HAP-1 (cell line): ENCODE measurements at regions not wholly inside any gene's neighbourhood (a gene's known extent, or its start where the extent isn't known, plus 50 kb on each side); places are given as distances from the start of the nearest gene placed in this dataset.

Experiments
- DNase-seq, 2 experiments: peaks; one replicate each; pipeline ENCODE4 v3.0.0-alpha.2; 2016 to 2020; ENCODE audit warnings: low spot score in 2 of 2
- H3K27me3 ChIP-seq: fragments of 250-450 bp; sonication (Bioruptor Pico); 2 replicates; pipeline ENCODE4 v1.5.1; 2020; ENCODE audit warnings: low read depth, mild to moderate bottlenecking, moderate library complexity
- H3K36me3 ChIP-seq: fragments of 250-450 bp; sonication (Bioruptor Pico); replicated peaks from 2 replicates; pipeline ENCODE4 v1.5.1; 2020; ENCODE audit warnings: mild to moderate bottlenecking
- H3K4me1 ChIP-seq: fragments of 250-450 bp; sonication (Bioruptor Pico); 2 replicates; pipeline ENCODE4 v1.5.1; 2020; ENCODE audit warnings: mild to moderate bottlenecking
- H3K4me3 ChIP-seq: fragments of 250-450 bp; sonication (Bioruptor Pico); 2 replicates; pipeline ENCODE4 v1.5.1; 2020; ENCODE audit warnings: mild to moderate bottlenecking, moderate library complexity
- H3K9me3 ChIP-seq: fragments of 250-450 bp; sonication (Bioruptor Pico); 2 replicates; pipeline ENCODE4 v1.5.1; 2020; ENCODE audit warnings: mild to moderate bottlenecking, moderate library complexity
- in situ Hi-C: fragments of 300-500 bp; cut with MboI; formaldehyde crosslinking; loops from 3 replicates; pipeline ENCODE4 v1.14.3; 2020; ENCODE audit warnings: low sequenced_read_pairs, inconsistent platforms, mixed read lengths

DNA sequence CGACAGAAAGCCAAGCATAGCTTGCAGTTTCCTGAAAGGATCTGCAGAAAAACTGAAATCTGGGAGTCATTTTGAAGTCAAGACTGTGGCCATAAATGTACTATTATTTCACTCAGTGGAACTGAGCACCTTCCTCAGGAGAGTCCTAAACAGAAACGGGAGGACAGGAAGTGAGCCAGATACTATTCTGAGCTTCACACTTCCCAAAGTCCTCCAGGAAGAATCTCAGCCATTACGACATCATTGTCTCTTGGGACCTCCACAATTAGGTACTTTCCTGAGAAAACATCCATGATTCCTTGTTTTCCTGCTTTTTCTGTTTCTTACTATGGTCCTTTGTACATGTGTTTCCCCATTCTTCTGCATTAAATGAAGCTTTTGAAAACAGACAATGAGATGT lies 299.2 kb upstream of the USP25 start:
- no peaks in the 10 kb centered on the region for H3K36me3 ChIP-seq
- in situ Hi-C loops, result no loop called here
- no peaks in the 10 kb centered on the region for H3K4me1 ChIP-seq
- no peak overlapping the region for H3K4me3 ChIP-seq
- no peaks in the 10 kb centered on the region for H3K9me3 ChIP-seq
- DNase-seq, result no peak
- H3K27me3 ChIP-seq, result no peaks in the 10 kb centered on the region

DNA sequence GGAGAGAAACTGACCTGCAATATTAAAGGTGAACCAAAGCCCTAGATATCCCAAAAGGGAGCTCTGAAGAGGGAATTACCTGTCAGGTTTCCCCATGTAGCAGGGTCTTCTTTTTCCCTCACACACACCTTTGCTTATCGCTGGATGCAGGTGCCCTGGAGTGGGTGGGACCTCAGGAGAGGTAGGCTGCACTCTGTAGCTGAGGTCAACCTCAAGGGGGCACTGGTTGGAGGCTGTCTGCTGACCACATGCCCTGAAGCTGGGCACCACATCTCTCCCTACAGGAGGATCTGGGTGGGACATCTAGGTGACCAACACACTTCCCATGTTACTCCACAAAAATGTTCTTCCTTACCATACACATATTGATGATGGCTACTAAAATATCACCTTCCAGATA lies 298.7 kb upstream of the USP25 start:
- in situ Hi-C loops, result no loop called here
- H3K4me3 ChIP-seq, result no peak overlapping the region
- H3K36me3 ChIP-seq, result no peaks in the 10 kb centered on the region
- H3K4me1 ChIP-seq, result no peaks in the 10 kb centered on the region
- no peak for DNase-seq
- no peaks in the 10 kb centered on the region for H3K27me3 ChIP-seq
- H3K9me3 ChIP-seq, result no peaks in the 10 kb centered on the region

DNA sequence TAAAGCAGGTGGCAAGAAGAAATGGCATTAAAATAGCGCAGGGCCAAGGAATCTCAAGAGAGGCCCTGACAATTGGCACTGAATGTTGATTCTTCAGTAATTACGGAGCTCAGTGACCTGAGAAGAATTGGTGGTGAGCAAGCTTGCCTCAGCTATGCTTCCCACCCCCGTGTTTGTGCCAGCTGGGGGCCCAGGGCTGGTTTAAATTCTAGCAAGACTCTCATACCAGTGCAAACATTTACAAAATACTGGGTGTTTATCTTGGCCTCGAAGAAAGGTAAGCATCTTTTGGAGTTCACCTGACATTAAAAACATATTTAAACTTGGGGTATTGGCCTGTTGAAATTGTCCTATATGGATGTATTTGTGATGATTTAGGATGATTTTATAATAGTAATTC lies 296.7 kb upstream of the USP25 start:
- Histone ChIP-seq H3K27me3 (no peaks in the 10 kb centered on the region; the same call in 1 of the 2 replicates), H3K9me3 (no peaks in the 10 kb centered on the region), H3K36me3 (no peaks in the 10 kb centered on the region), H3K4me3 (no peak overlapping the region), H3K4me1 (no peaks in the 10 kb centered on the region)
- in situ Hi-C loops, result no loop called here
- no peak for DNase-seq

DNA sequence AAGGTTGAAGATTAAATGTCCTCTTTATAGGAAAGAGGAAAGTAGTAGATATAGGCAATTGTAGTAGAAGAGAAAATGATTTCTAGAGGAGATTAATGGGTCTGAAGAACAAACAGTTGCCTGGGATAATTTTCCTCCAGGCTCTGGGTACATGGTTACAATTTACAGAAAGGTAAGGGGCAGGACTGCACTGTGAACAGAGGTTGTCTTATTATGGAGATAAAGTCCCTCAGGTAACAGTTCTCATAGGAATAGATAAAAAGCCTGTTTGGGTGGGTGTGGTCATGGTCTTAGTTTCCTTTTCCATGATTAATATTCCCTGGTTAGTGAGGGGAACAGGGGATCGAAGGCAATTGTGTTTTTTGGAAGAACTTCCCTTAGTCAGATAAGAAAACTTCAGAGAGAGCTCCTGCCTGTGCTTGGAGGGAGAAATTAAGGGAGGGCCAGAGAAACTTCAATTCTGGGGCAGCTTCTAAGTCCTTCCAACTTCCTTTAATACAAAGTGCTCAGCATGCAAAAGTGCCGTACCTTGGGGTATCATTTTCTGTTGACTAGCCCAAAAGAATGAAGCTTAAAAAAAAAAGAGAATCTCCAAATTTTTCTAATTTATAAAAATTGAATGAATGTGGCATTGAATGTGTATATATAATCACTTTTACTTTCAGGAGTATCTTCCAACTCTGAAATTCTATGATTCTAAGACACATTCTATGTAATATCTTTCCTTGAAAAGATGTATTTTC lies 295.4 kb upstream of the USP25 start:
- no peak overlapping the region for H3K4me3 ChIP-seq
- DNase-seq, result no peak
- no peaks in the 10 kb centered on the region; the same call in 1 of the 2 replicates for H3K27me3 ChIP-seq
- in situ Hi-C loops, result no loop called here
- H3K9me3 ChIP-seq, result no peaks in the 10 kb centered on the region
- no peaks in the 10 kb centered on the region for H3K36me3 ChIP-seq
- no peaks in the 10 kb centered on the region for H3K4me1 ChIP-seq

DNA sequence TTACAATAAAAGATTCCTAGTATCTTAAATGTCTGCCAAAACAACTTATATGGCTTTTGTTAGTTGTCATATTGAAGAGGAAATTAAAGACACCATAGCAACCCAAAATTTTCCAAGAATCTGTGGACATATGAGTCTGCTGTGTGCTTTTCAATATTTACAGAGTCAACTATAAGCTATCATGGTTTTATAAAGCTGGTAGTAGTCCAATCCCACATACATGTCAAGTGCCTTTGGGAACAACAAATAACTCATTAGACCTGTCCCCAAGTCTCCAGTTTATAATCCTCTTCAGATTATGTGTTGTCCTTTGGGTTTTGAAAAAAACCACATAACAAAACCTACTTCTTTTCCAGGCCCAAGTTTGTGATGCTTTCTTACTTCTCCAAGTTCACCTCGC lies 293.8 kb upstream of the USP25 start:
- DNase-seq, result no peak
- no peaks in the 10 kb centered on the region for H3K36me3 ChIP-seq
- H3K4me3 ChIP-seq, result no peak overlapping the region
- in situ Hi-C loops, result no loop called here
- H3K27me3 ChIP-seq, result no peaks in the 10 kb centered on the region; the same call in 1 of the 2 replicates
- no peaks in the 10 kb centered on the region for H3K4me1 ChIP-seq
- H3K9me3 ChIP-seq, result no peaks in the 10 kb centered on the region

DNA sequence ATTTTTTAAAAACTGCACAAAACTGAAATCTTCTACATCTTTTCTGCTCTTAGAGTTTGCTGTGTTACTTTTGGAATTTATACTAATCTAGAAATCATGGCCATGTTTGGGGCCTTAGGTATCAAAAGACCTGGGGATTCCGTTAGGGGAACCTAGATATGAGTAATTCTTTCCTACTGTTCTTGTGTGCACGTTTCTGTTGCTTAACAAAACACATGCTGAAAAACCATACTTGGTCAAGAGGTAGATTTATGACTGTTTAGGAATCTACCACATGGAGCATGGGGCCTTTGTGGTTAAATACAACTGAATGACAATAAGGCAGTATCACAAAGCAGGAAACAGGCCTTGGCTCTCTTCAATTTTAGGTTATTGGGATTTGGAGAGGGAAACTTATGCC lies 291.9 kb upstream of the USP25 start:
- in situ Hi-C loops, result no loop called here
- DNase-seq, result no peak
- Histone ChIP-seq H3K9me3 (no peaks in the 10 kb centered on the region), H3K27me3 (no peaks in the 10 kb centered on the region; the same call in 1 of the 2 replicates), H3K4me3 (no peak overlapping the region), H3K4me1 (no peaks in the 10 kb centered on the region), H3K36me3 (no peaks in the 10 kb centered on the region)

DNA sequence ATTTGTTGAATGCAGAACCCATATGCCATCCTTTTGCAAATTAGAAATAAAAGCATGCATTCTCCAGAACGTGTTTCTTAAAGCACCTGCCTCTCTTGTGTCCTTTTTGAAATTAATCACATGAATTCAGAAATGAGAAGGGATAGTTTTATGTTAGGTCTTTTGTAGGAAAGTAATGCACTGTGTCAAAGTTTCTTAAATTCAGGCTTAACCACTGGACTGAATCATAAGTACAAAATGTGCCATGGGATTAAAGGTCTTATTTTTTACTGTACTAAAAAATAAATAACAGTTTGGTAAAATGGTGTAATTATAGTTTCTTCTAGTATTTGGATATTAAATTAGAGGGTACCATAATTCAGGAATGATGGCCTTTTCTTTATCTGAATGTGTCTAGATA lies 290.1 kb upstream of the USP25 start:
- H3K4me3 ChIP-seq, result no peak overlapping the region
- H3K27me3 ChIP-seq, result no peaks in the 10 kb centered on the region; the same call in 1 of the 2 replicates
- no peaks in the 10 kb centered on the region for H3K9me3 ChIP-seq
- H3K36me3 ChIP-seq, result no peaks in the 10 kb centered on the region
- no peaks in the 10 kb centered on the region for H3K4me1 ChIP-seq
- in situ Hi-C loops, result no loop called here
- DNase-seq, result no peak

DNA sequence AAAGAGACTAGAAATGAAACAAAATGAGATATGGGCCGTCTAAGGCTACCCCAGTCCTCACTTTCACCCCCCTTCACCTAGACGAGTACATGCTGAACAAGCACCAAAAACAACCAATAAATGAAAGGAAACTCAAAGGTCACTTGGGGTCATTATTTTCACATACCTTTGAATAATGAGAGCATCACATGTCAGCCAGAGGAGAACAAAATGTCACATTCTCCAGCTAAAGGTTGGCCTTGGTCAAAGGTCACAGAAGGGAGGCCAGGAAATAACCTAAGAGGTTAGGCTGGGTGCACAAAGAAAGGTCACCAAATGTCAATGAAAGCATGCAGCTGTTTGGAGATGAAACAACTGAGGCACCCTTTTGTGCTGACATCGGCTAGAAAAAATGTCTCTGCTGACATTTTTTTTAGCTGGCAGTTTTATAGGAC lies 288.7 kb upstream of the USP25 start:
- Histone ChIP-seq H3K36me3 (no peaks in the 10 kb centered on the region), H3K4me3 (no peak overlapping the region), H3K4me1 (no peaks in the 10 kb centered on the region), H3K27me3 (no peaks in the 10 kb centered on the region; the same call in 1 of the 2 replicates), H3K9me3 (no peaks in the 10 kb centered on the region)
- DNase-seq, result no peak
- in situ Hi-C loops, result no loop called here

DNA sequence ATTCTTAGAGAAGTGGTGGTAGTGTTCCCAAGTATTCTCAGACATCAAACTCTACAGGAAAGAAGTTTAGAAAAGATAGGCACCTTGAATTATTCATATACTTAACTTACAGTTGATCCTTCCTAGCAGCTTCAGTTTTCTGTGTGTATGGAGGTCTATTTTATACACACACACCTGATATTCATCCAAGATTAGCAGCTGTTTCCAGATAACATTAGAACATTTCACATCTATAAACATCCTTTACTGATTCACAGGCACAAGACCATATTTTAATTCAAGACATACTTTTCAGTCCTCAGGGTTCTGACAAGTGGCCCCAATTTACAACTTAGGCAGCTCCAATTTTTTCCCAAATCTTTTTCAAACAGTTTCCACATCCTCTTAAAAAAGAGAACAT lies 287.8 kb upstream of the USP25 start:
- DNase-seq, result no peak
- no peaks in the 10 kb centered on the region; the same call in 1 of the 2 replicates for H3K27me3 ChIP-seq
- no peak overlapping the region for H3K4me3 ChIP-seq
- no peaks in the 10 kb centered on the region for H3K4me1 ChIP-seq
- H3K36me3 ChIP-seq, result no peaks in the 10 kb centered on the region
- no peaks in the 10 kb centered on the region for H3K9me3 ChIP-seq
- in situ Hi-C loops, result no loop called here

DNA sequence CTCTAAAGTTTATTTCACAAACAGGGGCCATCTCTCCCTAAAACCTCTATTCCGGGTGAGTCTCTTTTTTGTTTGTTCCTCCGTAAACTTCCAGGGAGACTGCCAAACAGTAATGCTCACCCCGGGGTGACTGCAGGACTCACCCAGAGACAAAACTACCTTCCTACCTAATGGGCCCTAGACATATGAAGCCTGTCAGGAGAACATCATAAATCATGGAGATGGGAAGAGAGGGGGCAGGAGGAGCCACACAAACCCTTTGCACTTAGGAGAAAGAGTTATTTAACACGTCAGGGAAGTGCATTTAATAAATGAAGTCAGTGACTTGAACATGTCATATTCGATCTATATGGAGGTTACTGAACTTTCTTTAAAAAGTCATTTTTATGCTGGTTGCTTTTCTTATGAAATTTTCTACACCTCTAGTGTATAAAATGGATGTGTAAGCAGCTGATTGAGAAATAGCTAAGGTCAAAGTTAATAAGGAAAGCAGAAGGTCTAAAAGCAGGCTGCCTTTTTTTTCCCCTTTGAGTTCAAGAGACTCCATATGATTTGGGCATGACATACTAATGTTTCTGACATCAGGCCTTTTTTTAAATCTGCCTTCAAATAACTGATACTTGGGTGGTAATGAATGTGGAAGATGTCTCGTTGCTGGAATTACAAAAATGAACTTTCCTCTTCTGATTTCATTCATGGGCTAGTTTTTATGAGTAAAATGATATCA lies 286.9 kb upstream of the USP25 start:
- H3K36me3 ChIP-seq, result no peaks in the 10 kb centered on the region
- in situ Hi-C loops, result no loop called here
- no peaks in the 10 kb centered on the region for H3K4me1 ChIP-seq
- H3K4me3 ChIP-seq, result no peak overlapping the region
- no peak for DNase-seq
- no peaks in the 10 kb centered on the region for H3K9me3 ChIP-seq
- H3K27me3 ChIP-seq, result no peaks in the 10 kb centered on the region

DNA sequence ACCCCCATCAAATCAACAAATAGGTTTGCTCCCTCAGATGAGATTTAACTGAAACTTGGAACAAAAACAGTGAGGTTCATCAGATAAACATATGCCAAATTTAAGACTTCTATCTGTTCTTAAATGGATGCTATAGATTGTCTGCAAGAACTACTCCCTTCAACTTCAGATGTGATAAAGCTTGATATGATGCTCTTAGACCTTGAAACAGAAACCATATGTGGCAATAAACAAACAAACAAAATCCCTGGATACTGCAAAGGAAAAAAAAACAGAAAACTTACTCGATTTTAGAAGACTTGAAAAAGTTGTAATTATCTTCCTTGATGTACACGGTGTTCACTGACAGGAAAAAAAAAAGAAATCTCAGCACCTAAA lies 286.1 kb upstream of the USP25 start:
- in situ Hi-C loops, result no loop called here
- Histone ChIP-seq H3K36me3 (no peaks in the 10 kb centered on the region), H3K4me3 (no peak overlapping the region), H3K27me3 (no peaks in the 10 kb centered on the region), H3K9me3 (no peaks in the 10 kb centered on the region), H3K4me1 (no peaks in the 10 kb centered on the region)
- no peak for DNase-seq

DNA sequence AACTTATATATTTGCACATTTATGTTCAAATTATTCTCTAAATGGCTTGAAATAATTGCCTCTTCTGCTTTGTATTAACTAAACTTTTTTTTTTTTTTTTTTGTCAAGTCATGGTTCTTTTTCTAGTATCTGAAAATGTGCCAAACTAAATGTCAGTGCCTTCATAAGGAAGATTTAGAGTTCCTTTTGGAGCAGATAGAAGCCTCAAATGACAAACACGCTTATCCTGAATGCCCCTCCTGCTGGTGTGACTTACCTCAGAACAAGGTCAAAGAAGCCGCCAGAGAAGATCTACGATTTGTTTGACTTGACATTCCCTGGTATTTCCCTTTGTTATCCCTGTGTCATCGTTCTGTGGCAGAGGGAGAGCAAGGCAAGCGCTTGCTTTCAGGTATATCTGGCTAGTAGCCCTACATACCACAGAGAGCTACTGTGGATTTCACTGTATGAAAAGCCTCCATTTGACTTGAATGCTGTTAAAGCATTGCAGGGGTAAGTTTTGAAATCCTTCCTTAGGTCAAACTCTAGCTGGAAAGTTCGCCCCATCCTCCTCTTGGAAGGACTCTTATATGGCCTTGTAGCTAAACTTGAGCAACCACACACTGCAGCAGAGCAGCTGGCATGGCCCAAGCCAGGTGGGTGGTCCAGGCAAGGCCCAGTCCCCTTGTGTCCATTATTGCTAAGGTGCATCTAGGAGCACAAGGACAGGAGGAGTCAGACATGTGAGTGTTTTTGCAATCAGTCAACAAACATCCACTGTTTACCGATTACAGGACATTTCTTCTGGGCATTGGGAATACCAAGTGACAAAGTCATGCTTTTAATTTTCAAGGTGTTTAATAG lies 285.4 kb upstream of the USP25 start:
- H3K4me1 ChIP-seq, result no peaks in the 10 kb centered on the region
- no peaks in the 10 kb centered on the region for H3K9me3 ChIP-seq
- H3K27me3 ChIP-seq, result no peaks in the 10 kb centered on the region
- in situ Hi-C loops, result no loop called here
- no peak for DNase-seq
- H3K4me3 ChIP-seq, result no peak overlapping the region
- H3K36me3 ChIP-seq, result no peaks in the 10 kb centered on the region

DNA sequence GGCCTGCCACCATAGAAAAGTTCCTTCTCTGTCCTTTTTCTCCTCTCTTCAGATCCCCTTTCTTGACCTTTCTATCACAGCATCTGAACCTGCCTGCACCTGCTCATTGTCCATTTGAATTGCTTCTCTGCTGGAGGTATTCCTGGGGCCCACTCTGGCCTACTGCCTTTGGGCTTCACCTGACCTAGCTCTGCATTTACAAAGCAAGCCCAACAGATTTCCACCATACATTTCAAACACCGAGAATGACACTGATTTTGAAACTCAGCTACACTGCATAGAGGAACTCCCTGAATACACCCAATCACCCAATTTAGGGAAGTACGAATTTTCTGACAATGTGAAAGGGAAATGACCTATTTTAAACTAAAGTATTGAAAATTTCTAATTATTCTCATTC lies 284.5 kb upstream of the USP25 start:
- Histone ChIP-seq H3K9me3 (no peaks in the 10 kb centered on the region), H3K4me3 (no peak overlapping the region), H3K27me3 (no peaks in the 10 kb centered on the region), H3K4me1 (no peaks in the 10 kb centered on the region), H3K36me3 (no peaks in the 10 kb centered on the region)
- no peak for DNase-seq
- in situ Hi-C loops, result no loop called here

DNA sequence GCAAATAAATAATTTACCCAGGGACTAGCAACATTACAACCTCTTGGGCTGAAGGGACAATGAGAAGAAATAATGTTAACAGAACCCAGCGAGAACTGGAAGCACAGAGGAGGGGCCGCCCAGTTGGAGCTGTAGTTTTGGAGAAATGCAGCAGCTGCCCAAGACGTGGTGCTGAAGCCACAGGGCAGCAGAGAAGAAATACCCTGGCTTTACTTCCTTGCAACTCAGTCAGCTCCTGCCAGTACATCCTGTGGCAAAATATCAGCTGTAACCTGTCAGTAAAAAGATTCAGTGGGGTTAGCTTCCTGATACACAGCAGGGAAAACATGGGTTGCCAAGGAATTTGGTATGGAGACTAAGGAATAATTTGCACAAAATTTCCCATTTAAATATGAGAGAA lies 283.6 kb upstream of the USP25 start:
- Histone ChIP-seq H3K9me3 (no peaks in the 10 kb centered on the region), H3K27me3 (no peaks in the 10 kb centered on the region), H3K4me3 (no peak overlapping the region), H3K36me3 (no peaks in the 10 kb centered on the region), H3K4me1 (no peaks in the 10 kb centered on the region)
- in situ Hi-C loops, result no loop called here
- DNase-seq, result no peak
